Stomach (tissue), 8 donors: ENCODE measurements at regions not wholly inside any gene's neighbourhood (a gene's known extent, or its start where the extent isn't known, plus 50 kb on each side); places are given as distances from the start of the nearest gene placed in this dataset.
"Not testable (repeated sequence)": the region's sequence is repeated elsewhere in the genome, so short reads cannot be mapped to it uniquely, and the experiment has no call there.

Experiments
- DNase-seq, 2 donors: peaks; one replicate each; pipeline versions ENCODE4 v3.0.0 to v3.0.0-alpha.2; 2013 to 2019
- H3K27ac ChIP-seq, 5 donors: fragments of 200-600 bp in 4 of 5; sonication (generic) in 4 of 5; one replicate each; pipeline ENCODE4 v1.5.1; 2013 to 2019; ENCODE audit warnings: mild to moderate bottlenecking in 1 of 5, moderate library complexity in 1 of 5
- H3K27me3 ChIP-seq, 3 donors: fragments of 200-600 bp; sonication (generic); one replicate each; pipeline ENCODE4 v1.5.1; 2017 to 2019; ENCODE audit warnings: mixed run types in 1 of 3
- H3K36me3 ChIP-seq, 4 donors: fragments of 200-600 bp; sonication (generic); 1 replicate in 3 of 4; 2 replicates in 1 of 4; pipeline ENCODE4 v1.5.1; 2016 to 2019
- H3K4me1 ChIP-seq, 4 donors: fragments of 200-600 bp; sonication (generic); one replicate each; pipeline ENCODE4 v1.5.1; 2016 to 2019
- H3K4me3 ChIP-seq, 4 donors: fragments of 200-600 bp; sonication (generic) in 3 of 4; one replicate each; pipeline ENCODE4 v1.5.1; 2016 to 2019; ENCODE audit warnings: mild to moderate bottlenecking in 1 of 4
- H3K9me3 ChIP-seq, 4 donors: fragments of 200-600 bp; sonication (generic); one replicate each; pipeline ENCODE4 v1.5.1; 2016 to 2019
- CTCF ChIP-seq, 7 experiments: fragments of 450-650 bp in 4 of 7; fragments of 200-600 bp in 3 of 7; sonication (generic) in 3 of 7; IDR thresholded peaks; one replicate each; pipeline ENCODE4 v1.5.1; 2016 to 2019; ENCODE audit warnings: antibody characterized with exemption in 7 of 7, control low read depth in 2 of 7, mild to moderate bottlenecking in 1 of 7
- EP300 ChIP-seq: sonication (generic); formaldehyde crosslinking; IDR thresholded peaks from one replicate; pipeline ENCODE4 v1.6.1; 2017; ENCODE audit warnings: antibody characterized with exemption
- POLR2A ChIP-seq, 4 donors: fragments of 450-650 bp; IDR thresholded peaks; one replicate each; pipeline ENCODE4 v1.6.1; 2016; ENCODE audit warnings: antibody characterized with exemption in 4 of 4, control low read depth in 2 of 4, mild to moderate bottlenecking in 1 of 4, moderate library complexity in 1 of 4
- POLR2AphosphoS5 ChIP-seq, 3 donors: sonication (generic); formaldehyde crosslinking; IDR thresholded peaks; one replicate each; pipeline ENCODE4 v1.6.1; 2016; ENCODE audit warnings: antibody characterized with exemption in 3 of 3
- WGBS, 5 donors: extraction: QIAGEN DNeasy Blood & Tissue Kit in 3 of 5; methylation state at CpG; one replicate each; pipeline versions ENCODE4 v1.1.5 to v1.1.7; 2013 to 2018; 5-methylcytosine and 5-hydroxymethylcytosine counted together
- intact Hi-C: fragments of 100-400 bp; cut with DNase I; formaldehyde crosslinking; loops from one replicate; pipeline ENCODE4 v1.15.1; 2023; ENCODE audit warnings: low total_unique reads
- donor health status: healthy with polysubstance abuse.
- donor health status: Bipolar disorder and iron deficiency.
- donor health status: healthy.

- no peak for TF ChIP-seq POLR2A (IDR thresholded peaks at IDR 0.05)
- no peak for TF ChIP-seq POLR2AphosphoS5 (IDR thresholded peaks at IDR 0.05)
- TF ChIP-seq CTCF (IDR thresholded peaks at IDR 0.05): no peak
- TF ChIP-seq EP300: no peak
- peak overlapping the region in 1 of 5 donors; percentile 49 for H3K27ac ChIP-seq
- H3K4me1 ChIP-seq: peaks cover 8 to 28% (median 19%) of the 10 kb centered on the region in 4 donors
- no peaks in the 10 kb centered on the region for H3K27me3 ChIP-seq
- H3K9me3 ChIP-seq: no peaks in the 10 kb centered on the region
- WGBS, 5 donors: 49 to 74% (median 68%) methylated on average over 2 of the region's 2 CpGs
- no peak overlapping the region for H3K4me3 ChIP-seq
- DNase-seq: peak in 1 of 2 donors; percentile 33
- no peaks in the 10 kb centered on the region for H3K36me3 ChIP-seq
- intact Hi-C loops: no loop called here
Measured at GRCh38 chr11:66789097-66789890, 53.9 kb upstream of the RCE1 start.

- peak overlapping the region in 2 of 5 donors; percentile 21 to 49 for H3K27ac ChIP-seq
Measured at GRCh38 chr11:66787934-66788758, 55.1 kb upstream of the RCE1 start.

GRCh38 chr11:66784575-66784974, 55.6 kb upstream of the SPTBN2 start:
- H3K36me3 ChIP-seq: no peaks in the 10 kb centered on the region
- no peaks in the 10 kb centered on the region for H3K9me3 ChIP-seq
- no peak overlapping the region for H3K4me3 ChIP-seq
- DNase-seq: peak in 1 of 2 donors; percentile 18
- H3K27me3 ChIP-seq: no peaks in the 10 kb centered on the region
- no peak overlapping the region for H3K27ac ChIP-seq
- no peak for TF ChIP-seq EP300
- no peak for TF ChIP-seq POLR2A (IDR thresholded peaks at IDR 0.05)
- no peak for TF ChIP-seq POLR2AphosphoS5 (IDR thresholded peaks at IDR 0.05)
- no peak for TF ChIP-seq CTCF (IDR thresholded peaks at IDR 0.05)
- H3K4me1 ChIP-seq: peaks cover 8 to 25% (median 17%) of the 10 kb centered on the region in 4 donors
- WGBS, 5 donors: 52 to 72% (median 64%) methylated on average over 1 of the region's 1 CpG
- intact Hi-C loops: no loop called here

More at GRCh38 chr11:66787934-66788758, 55.1 kb upstream of the RCE1 start:
- WGBS, 5 donors: 34 to 56% (median 48%) methylated on average over 3 of the region's 3 CpGs
- peaks cover 8 to 28% (median 19%) of the 10 kb centered on the region in 4 donors for H3K4me1 ChIP-seq
- H3K9me3 ChIP-seq: no peaks in the 10 kb centered on the region
- no peak for TF ChIP-seq POLR2A (IDR thresholded peaks at IDR 0.05)
- TF ChIP-seq EP300: no peak
- TF ChIP-seq CTCF (IDR thresholded peaks at IDR 0.05): no peak
- no peak for TF ChIP-seq POLR2AphosphoS5 (IDR thresholded peaks at IDR 0.05)
- intact Hi-C loops: no loop called here
- H3K27me3 ChIP-seq: no peaks in the 10 kb centered on the region
- no peaks in the 10 kb centered on the region for H3K36me3 ChIP-seq
- DNase-seq: peak in 1 of 2 donors; percentile 46
- H3K4me3 ChIP-seq: no peak overlapping the region

- Histone ChIP-seq H3K9me3 (no peaks in the 10 kb centered on the region), H3K4me3 (no peak overlapping the region), H3K27ac (no peak overlapping the region), H3K27me3 (no peaks in the 10 kb centered on the region), H3K36me3 (no peaks in the 10 kb centered on the region), H3K4me1 (peaks cover 0 to 6% (median 2%) of the 10 kb centered on the region in 4 donors)
- no peak for DNase-seq
- WGBS, 5 donors: 91 to 100% (median 97%) methylated on average over 1 of the region's 1 CpG
- no peak for TF ChIP-seq POLR2AphosphoS5 (IDR thresholded peaks at IDR 0.05)
- no peak for TF ChIP-seq POLR2A (IDR thresholded peaks at IDR 0.05)
- TF ChIP-seq EP300: no peak
- no peak for TF ChIP-seq CTCF (IDR thresholded peaks at IDR 0.05)
- intact Hi-C loops: no loop called here
Measured at GRCh38 chr11:66782726-66783125, 53.7 kb upstream of the SPTBN2 start.

- intact Hi-C loops, H3K9me3 ChIP-seq, H3K27ac ChIP-seq, H3K36me3 ChIP-seq, DNase-seq, H3K4me1 ChIP-seq, H3K27me3 ChIP-seq, H3K4me3 ChIP-seq: not testable (repeated sequence)
- WGBS, 5 donors: 93 to 100% (median 97%) methylated on average over 2 to 4 of the region's 4 CpGs
Measured at GRCh38 chr11:66779651-66780050, 50.6 kb upstream of the SPTBN2 start.
